ENCODE measurements at regions not wholly inside any gene's neighbourhood (a gene's known extent, or its start where the extent isn't known, plus 50 kb on each side); places are given as distances from the start of the nearest gene placed in this dataset.

GRCh38 chr2:12317286-12317685 lies 399.4 kb upstream of the TRIB2 start:
- TF ChIP-seq CTCF (IDR thresholded peaks at IDR 0.05) = no peak
- no peak for TF ChIP-seq EZH2phosphoT487 (IDR thresholded peaks at IDR 0.05)
